HepG2 (cell line): ENCODE measurements at regions not wholly inside any gene's neighbourhood (a gene's known extent, or its start where the extent isn't known, plus 50 kb on each side); places are given as distances from the start of the nearest gene placed in this dataset.

Source experiments
- ATAC-seq: fragments of 200-7000 bp; cut with Tn5 transposase; 3 replicates; pipeline ENCODE4 v1.9.1; 2020; ENCODE audit warnings: mild to moderate bottlenecking, moderate library complexity
- BruUV-seq: library from RNA; stranded (reverse); fragments of 400-500 nt; replicated peaks from 2 replicates; lab custom pipeline; 2021; lab: Mats Ljungman, UMichigan
- CTCF ChIA-PET: fragments of 300-600 bp; formaldehyde crosslinking; extraction: SDS; loops from one replicate; lab custom pipeline; 2021; ENCODE audit warnings: low total read pairs, inconsistent platforms, low intra/inter-chr PET ratio; lab: Yijun Ruan, JAX
- POLR2A ChIA-PET: fragments of 350-600 bp; sonication (Branson Sonifier 250); formaldehyde crosslinking; loops from one replicate; lab custom pipeline; 2020; ENCODE audit warnings: antibody characterized with exemption, inconsistent platforms; lab: Yijun Ruan, JAX
- DNase-seq: peaks from one replicate; pipeline ENCODE4 v3.0.0-alpha.2; 2015; ENCODE audit warnings: low spot score
- FAIRE-seq: peaks from 3 replicates; lab custom pipeline; 2011; peaks lifted over from hg19 to GRCh38; lab: Jason Lieb, UNC
- H2AFZ ChIP-seq: one replicate; pipeline ENCODE4 v1.6.1; 2011; ENCODE audit warnings: low read length, inconsistent platforms
- H3K27ac ChIP-seq: fragments of 300-600 bp; 3 replicates; pipeline ENCODE4 v1.8.0; 2011; ENCODE audit warnings: mixed run types, mild to moderate bottlenecking, mixed read lengths, low read length, inconsistent platforms; ENCODE audit not compliant: insufficient read depth; ENCODE audit errors: extremely low read length
- H3K27me3 ChIP-seq, 2 experiments: fragments of 200-600 bp in 1 of 2; 2 replicates in 1 of 2; 3 replicates in 1 of 2; pipeline versions ENCODE4 v1.6.0 to v1.8.0; 2011; ENCODE audit warnings: low read length in 2 of 2, mild to moderate bottlenecking in 2 of 2, moderate library complexity in 2 of 2, inconsistent platforms in 1 of 2; ENCODE audit not compliant: insufficient read depth in 2 of 2, control insufficient read depth in 1 of 2
- H3K36me3 ChIP-seq, 2 experiments: fragments of 200-600 bp in 1 of 2; replicated peaks in 1 of 2; 2 replicates in 1 of 2; 3 replicates in 1 of 2; pipeline versions ENCODE4 v1.5.1 to v1.8.0; 2011; ENCODE audit warnings: low read length in 2 of 2, inconsistent platforms in 1 of 2; ENCODE audit not compliant: insufficient read depth in 2 of 2, control insufficient read depth in 1 of 2
- H3K4me1 ChIP-seq: 2 replicates; pipeline ENCODE4 v1.5.1; 2012; ENCODE audit warnings: low read length, inconsistent platforms; ENCODE audit not compliant: insufficient read depth
- H3K4me2 ChIP-seq: 2 replicates; pipeline ENCODE4 v1.6.0; 2011; ENCODE audit warnings: low read depth, low read length, inconsistent platforms
- H3K4me3 ChIP-seq, 3 experiments: fragments of 200-600 bp in 1 of 3; sonication (generic), shearing (Covaris generic) in 1 of 3; replicated peaks in 1 of 3; 2 replicates each; pipeline ENCODE4 v1.5.1; 2011 to 2016; ENCODE audit warnings: low read length in 3 of 3, inconsistent platforms in 2 of 3, low read depth in 2 of 3, mild to moderate bottlenecking in 2 of 3, control low read depth in 1 of 3, mixed read lengths in 1 of 3; ENCODE audit not compliant: insufficient read depth in 1 of 3
- H3K79me2 ChIP-seq: one replicate; pipeline ENCODE4 v1.6.1; 2011; ENCODE audit warnings: low read length, inconsistent platforms; ENCODE audit not compliant: insufficient read depth
- H3K9ac ChIP-seq: 2 replicates; pipeline ENCODE4 v1.6.0; 2011; ENCODE audit warnings: mild to moderate bottlenecking, low read depth, low read length, inconsistent platforms; ENCODE audit not compliant: insufficient read depth
- H3K9me3 ChIP-seq: 2 replicates; pipeline ENCODE4 v1.5.1; 2012; ENCODE audit warnings: mild to moderate bottlenecking, low read length
- H4K20me1 ChIP-seq: 2 replicates; pipeline ENCODE4 v1.6.0; 2011; ENCODE audit warnings: inconsistent platforms, mild to moderate bottlenecking, low read length, moderate library complexity; ENCODE audit not compliant: insufficient read depth
- HDAC2 ChIP-seq: sonication (generic); formaldehyde crosslinking; IDR thresholded peaks from 2 replicates; pipeline ENCODE4 v1.4.0; 2020; ENCODE audit warnings: missing genetic modification reagents
- MAFK ChIP-seq, 2 experiments: IDR thresholded peaks in 1 of 2; conservative IDR thresholded peaks in 1 of 2; 2 replicates each; pipeline ENCODE4 v1.6.1; 2011; ENCODE audit warnings: improper control_type of control experiment in 2 of 2, low read length in 2 of 2
- ZNF30 ChIP-seq: sonication (generic); formaldehyde crosslinking; IDR thresholded peaks from 2 replicates; pipeline ENCODE4 v1.5.0; 2020; ENCODE audit warnings: mild to moderate bottlenecking, missing genetic modification reagents
- WGBS: methylation state at CpG from one replicate; pipeline ENCODE4 v1.1.6; 2017; ENCODE audit warnings: low lambda C conversion rate; 5-methylcytosine and 5-hydroxymethylcytosine counted together
- in situ Hi-C: cut with HindIII; loops from 2 replicates; pipeline ENCODE4 v1.10.0; 2017; ENCODE audit warnings: low pct_unique_long_range_greater_than_20kb; ENCODE audit not compliant: extremely low pct_ligation_motif_present
- intact Hi-C: fragments of 100-400 bp; cut with micrococcal nuclease; formaldehyde crosslinking; loops from one replicate; pipeline ENCODE4 v1.10.0; 2022; ENCODE audit not compliant: unreplicated experiment
- TF ChIP-seq, protein P1 (sequence below): IDR thresholded peaks from 2 replicates; pipeline ENCODE4 v1.6.1; 2016; ENCODE audit warnings: missing biosample characterization, missing genetic modification reagents, low read depth

DNA sequence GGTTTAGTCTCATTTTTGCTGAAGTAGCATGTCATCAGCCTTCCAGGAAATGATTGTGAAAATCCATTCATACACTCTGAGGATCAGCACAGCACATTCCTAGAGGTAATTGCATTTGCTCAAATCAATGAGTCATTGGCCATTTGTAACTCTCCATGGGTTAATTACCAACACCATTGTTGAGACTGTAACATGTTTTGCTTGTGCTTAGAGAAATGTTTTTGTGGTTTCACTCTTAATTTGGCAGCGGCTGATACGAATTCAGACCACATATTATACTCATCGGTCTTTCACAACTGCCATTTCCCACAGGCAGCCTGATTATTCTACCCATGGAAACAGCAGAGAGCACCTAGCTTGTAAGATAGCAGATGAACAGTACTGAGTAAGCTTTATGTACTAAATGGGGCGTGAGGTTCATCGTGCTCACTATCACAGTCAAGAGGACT is 110.3 kb downstream of the NHLRC3 start:
- FAIRE-seq (no peak), DNase-seq (no peak), ATAC-seq (no peak)
- intact Hi-C loops: loop anchor here (5.0 kb wide), 1 partner anchor 114 kb away; no protein-coding TSS in a partner anchor
- Histone ChIP-seq H3K4me1 (no peaks in the 10 kb centered on the region), H3K27me3 (no peaks in the 10 kb centered on the region), H3K4me3 (no peak overlapping the region), H3K27ac (no peak overlapping the region), H3K9me3 (no peaks in the 10 kb centered on the region), H2AFZ (no peak overlapping the region), H3K4me2 (no peak overlapping the region), H4K20me1 (no peaks in the 10 kb centered on the region), H3K9ac (no peak overlapping the region), H3K79me2 (no peaks in the 10 kb centered on the region), H3K36me3 (no peaks in the 10 kb centered on the region)
- TF ChIP-seq MAFK (conservative IDR thresholded peaks at IDR 0.05 in 1 of 2, IDR thresholded peaks at IDR 0.05 in 1 of 2; ENCODE audit: low read length in 2 of 2): peak in 1 of 2 experiments; percentile 12; a peak in 1 of 4 replicates
- TF ChIP-seq, protein P1, sequence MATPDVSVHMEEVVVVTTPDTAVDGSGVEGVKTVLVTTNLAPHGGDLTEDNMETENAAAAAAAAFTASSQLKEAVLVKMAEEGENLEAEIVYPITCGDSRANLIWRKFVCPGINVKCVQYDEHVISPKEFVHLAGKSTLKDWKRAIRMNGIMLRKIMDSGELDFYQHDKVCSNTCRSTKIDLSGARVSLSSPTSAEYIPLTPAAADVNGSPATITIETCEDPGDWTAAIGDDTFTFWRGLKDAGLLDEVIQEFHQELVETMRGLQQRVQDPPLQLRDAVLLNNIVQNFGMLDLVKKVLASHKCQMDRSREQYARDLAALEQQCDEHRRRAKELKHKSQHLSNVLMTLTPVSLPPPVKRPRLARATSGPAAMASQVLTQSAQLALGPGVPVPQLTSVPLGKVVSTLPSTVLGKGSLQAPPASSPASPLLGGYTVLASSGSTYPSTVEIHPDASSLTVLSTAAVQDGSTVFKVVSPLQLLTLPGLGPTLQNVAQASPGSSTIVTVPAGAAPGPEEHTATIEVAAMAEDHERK (CRISPR knock-in tag): no peak
- POLR2A ChIA-PET: no interaction called here
- BruUV-seq: no TSS peak
- in situ Hi-C loops: no loop called here
- CTCF ChIA-PET: no interaction called here
- WGBS: 6% methylated on average over 5 of the region's 5 CpGs

DNA sequence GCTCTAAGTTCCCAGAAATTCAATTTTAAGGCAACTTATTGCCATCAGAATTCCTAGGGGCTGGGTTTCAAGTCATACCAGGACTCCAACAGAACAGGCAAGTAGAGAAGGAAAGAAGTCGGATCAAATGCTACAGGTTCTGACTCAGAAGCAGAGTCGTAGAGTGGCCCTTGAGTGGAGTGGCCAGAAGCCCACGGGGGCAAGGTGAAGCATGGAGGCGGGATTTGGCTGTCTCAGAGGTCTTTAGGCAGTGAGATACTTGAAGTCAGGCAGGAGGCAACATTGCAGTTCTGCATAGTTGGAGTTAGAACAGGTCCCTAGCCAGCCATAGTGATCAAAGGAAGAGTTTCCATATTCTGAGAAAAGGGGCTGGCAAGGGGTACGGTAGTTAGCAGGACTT is 111.6 kb downstream of the NHLRC3 start:
- Histone ChIP-seq H2AFZ (no peak overlapping the region), H4K20me1 (no peaks in the 10 kb centered on the region), H3K9ac (no peak overlapping the region), H3K4me2 (no peak overlapping the region), H3K9me3 (no peaks in the 10 kb centered on the region), H3K4me3 (no peak overlapping the region), H3K79me2 (no peaks in the 10 kb centered on the region), H3K27ac (no peak overlapping the region), H3K27me3 (no peaks in the 10 kb centered on the region), H3K4me1 (no peaks in the 10 kb centered on the region), H3K36me3 (no peaks in the 10 kb centered on the region)
- CTCF ChIA-PET: no interaction called here
- POLR2A ChIA-PET: no interaction called here
- intact Hi-C loops (loop anchor here (5.0 kb wide), 1 partner anchor 112 kb away; no protein-coding TSS in a partner anchor), in situ Hi-C loops (no loop called here)
- TF ChIP-seq ZNF30 (no peak), HDAC2 (CRISPR knock-in tag) (no peak)
- FAIRE-seq: no peak
- no peak for DNase-seq
- 2% methylated on average over 5 of the region's 5 CpGs for WGBS
- no TSS peak for BruUV-seq
- no peak for ATAC-seq
